Gastroesophageal sphincter (tissue), 3 donors: ENCODE measurements at regions not wholly inside any gene's neighbourhood (a gene's known extent, or its start where the extent isn't known, plus 50 kb on each side); places are given as distances from the start of the nearest gene placed in this dataset.

Source experiments
- CTCF ChIP-seq, 4 experiments: fragments of 200-600 bp in 2 of 4; fragments of 450-650 bp in 2 of 4; sonication (generic) in 1 of 4; IDR thresholded peaks; one replicate each; pipeline ENCODE4 v1.5.1; 2017 to 2019; ENCODE audit warnings: antibody characterized with exemption in 4 of 4, mild to moderate bottlenecking in 2 of 4, moderate library complexity in 2 of 4
- EP300 ChIP-seq: sonication (generic); formaldehyde crosslinking; IDR thresholded peaks from one replicate; pipeline ENCODE4 v1.6.1; 2017; ENCODE audit warnings: antibody characterized with exemption, mild to moderate bottlenecking
- POLR2A ChIP-seq, 2 donors: fragments of 450-650 bp; IDR thresholded peaks; one replicate each; pipeline ENCODE4 v1.6.1; 2017; ENCODE audit warnings: antibody characterized with exemption in 2 of 2, mild to moderate bottlenecking in 2 of 2, moderate library complexity in 1 of 2
- POLR2AphosphoS5 ChIP-seq: sonication (generic); formaldehyde crosslinking; IDR thresholded peaks from one replicate; pipeline ENCODE4 v1.6.1; 2017; ENCODE audit warnings: antibody characterized with exemption

GRCh38 chr18:64710105-64710861 lies 561.4 kb upstream of the LINC00305 start:
- no peak for TF ChIP-seq CTCF (IDR thresholded peaks at IDR 0.05)
- no peak for TF ChIP-seq EP300
- no peak for TF ChIP-seq POLR2AphosphoS5
- TF ChIP-seq POLR2A (IDR thresholded peaks at IDR 0.05): no peak
